Activated CD4-positive, alpha-beta T cell treated with anti-CD3 and anti-CD28 coated beads, Interleukin-2, amount 10 ng/mL, durations not matched to agents 24 days and 14 days (primary cell): ENCODE measurements at regions not wholly inside any gene's neighbourhood (a gene's known extent, or its start where the extent isn't known, plus 50 kb on each side); places are given as distances from the start of the nearest gene placed in this dataset.

Experiments used
- DNase-seq: peaks from one replicate; pipeline ENCODE4 v3.0.0; 2022
- H3K27ac Mint-ChIP-seq: one replicate; pipeline ENCODE4 v1.8.0; 2022; ENCODE audit warnings: mild to moderate bottlenecking, mixed read lengths
- H3K27me3 Mint-ChIP-seq: one replicate; pipeline ENCODE4 v1.8.0; 2022; ENCODE audit warnings: mixed read lengths
- H3K36me3 Mint-ChIP-seq: one replicate; pipeline ENCODE4 v1.8.0; 2022; ENCODE audit warnings: low read depth, mild to moderate bottlenecking, mixed read lengths
- H3K4me1 Mint-ChIP-seq: one replicate; pipeline ENCODE4 v1.8.0; 2021; ENCODE audit warnings: mixed read lengths
- H3K4me3 Mint-ChIP-seq: one replicate; pipeline ENCODE4 v1.8.0; 2022; ENCODE audit warnings: mild to moderate bottlenecking, moderate library complexity, mixed read lengths
- H3K9me3 Mint-ChIP-seq: one replicate; pipeline ENCODE4 v1.8.0; 2021; ENCODE audit warnings: mixed read lengths
- intact Hi-C: fragments of 100-400 bp; cut with micrococcal nuclease; formaldehyde crosslinking; loops from one replicate; pipeline ENCODE4 v1.15.1; 2023

DNA sequence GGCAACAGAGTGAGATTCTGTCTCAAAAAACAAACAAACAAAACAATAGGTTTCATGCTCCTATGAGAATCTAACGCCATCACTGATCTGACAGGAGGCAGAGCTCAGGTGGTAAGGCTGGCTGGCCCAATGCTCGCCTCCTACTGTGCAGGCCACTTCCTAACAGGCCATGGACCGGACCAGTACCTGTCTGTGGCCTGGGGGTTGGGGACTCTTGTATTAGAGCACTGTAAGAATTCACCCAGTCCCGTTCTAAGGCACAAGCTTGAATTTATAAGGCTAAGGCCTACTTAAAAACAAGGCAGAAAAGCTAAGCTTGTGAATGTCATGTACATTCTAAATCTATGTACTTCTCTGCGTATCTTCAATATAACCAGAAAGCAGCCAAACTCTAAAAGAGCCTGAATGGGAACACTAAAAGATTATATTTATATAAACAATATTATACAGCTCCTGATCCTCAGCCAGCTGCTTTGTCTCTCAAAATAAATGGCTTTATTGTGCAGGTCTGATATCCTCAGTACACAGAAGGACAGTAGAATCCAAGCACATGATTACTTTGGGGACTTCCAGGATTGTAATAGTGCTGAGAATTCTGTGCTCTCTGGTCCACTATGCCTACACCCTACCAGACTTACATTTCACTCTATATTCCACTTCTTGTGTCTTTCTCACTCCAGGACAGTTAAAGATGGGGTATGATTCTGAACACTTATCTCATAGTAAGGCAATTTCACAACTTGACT lies 64.5 kb upstream of the DST start:
- no peaks in the 10 kb centered on the region for H3K36me3 Mint-ChIP-seq
- H3K27ac Mint-ChIP-seq: no peak overlapping the region
- no peak overlapping the region for H3K4me3 Mint-ChIP-seq
- H3K4me1 Mint-ChIP-seq: no peaks in the 10 kb centered on the region
- H3K9me3 Mint-ChIP-seq: no peaks in the 10 kb centered on the region
- intact Hi-C loops: loop anchor here (10.0 kb wide), 1 partner anchor 608 kb away; the partner anchor contains the start of gene PRIM2
- H3K27me3 Mint-ChIP-seq: peaks cover 10% of the 10 kb centered on the region
- DNase-seq: peak; percentile 15

DNA sequence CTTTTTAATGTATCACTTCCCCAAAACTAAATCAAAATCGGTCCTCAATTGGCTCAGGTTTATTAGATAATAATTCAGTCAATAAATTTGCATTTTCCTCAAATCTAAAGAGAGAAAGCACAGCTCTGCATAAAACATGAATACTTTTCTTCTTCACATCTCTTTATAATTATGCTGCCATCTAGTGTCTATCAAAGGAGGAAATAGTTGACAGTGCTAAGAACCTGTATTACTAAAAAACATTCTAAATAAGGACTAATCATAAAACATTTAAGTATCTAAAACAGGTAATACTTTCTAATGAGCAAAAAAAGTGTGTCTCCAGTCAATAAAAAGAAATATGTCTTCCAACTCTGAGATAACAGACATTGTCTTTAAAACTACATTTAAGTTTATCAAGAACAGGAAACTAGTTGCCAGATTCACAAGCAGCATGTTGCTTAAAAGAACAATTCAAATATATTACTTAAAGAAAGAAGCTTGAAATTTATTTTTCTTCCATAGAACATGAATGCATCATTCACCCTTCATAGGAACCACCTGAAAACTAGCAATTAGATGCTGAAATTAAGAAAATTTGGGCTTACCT lies 56.5 kb upstream of the DST start:
- intact Hi-C loops: loop anchor here (1.0 to 5.0 kb wide), 2 partner anchors 62 to 342 kb away; no protein-coding TSS in a partner anchor
- no peaks in the 10 kb centered on the region for H3K4me1 Mint-ChIP-seq
- H3K4me3 Mint-ChIP-seq: no peak overlapping the region
- DNase-seq: no peak
- H3K27me3 Mint-ChIP-seq: peaks cover 6% of the 10 kb centered on the region
- no peak overlapping the region for H3K27ac Mint-ChIP-seq
- no peaks in the 10 kb centered on the region for H3K9me3 Mint-ChIP-seq
- H3K36me3 Mint-ChIP-seq: no peaks in the 10 kb centered on the region

GRCh38 chr6:56695702-56696101 lies 53.0 kb upstream of the DST start:
- Mint-ChIP-seq H3K27ac (no peak overlapping the region), H3K4me1 (no peaks in the 10 kb centered on the region), H3K9me3 (no peaks in the 10 kb centered on the region), H3K4me3 (no peak overlapping the region), H3K36me3 (no peaks in the 10 kb centered on the region), H3K27me3 (peaks cover 6% of the 10 kb centered on the region)
- intact Hi-C loops: loop anchor here (5.0 kb wide), 1 partner anchor 338 kb away; no protein-coding TSS in a partner anchor
- DNase-seq: no peak

DNA sequence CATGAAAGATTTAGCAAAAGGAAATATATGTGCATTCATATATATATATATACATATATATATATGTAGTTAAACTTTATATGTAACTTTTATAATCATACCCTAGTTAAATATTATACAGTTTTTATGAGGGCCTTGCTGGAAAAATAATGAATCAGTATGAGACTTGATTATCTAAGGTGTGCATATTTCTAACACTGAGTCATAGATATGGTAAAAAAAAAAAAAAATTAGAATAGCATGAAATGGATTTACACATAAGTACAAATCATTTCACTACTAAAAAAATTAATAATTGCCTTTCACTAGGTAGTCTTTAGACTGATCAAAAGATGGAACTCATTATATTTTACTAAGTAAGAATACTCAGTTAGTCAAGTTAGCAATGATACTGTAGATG lies 51.3 kb upstream of the DST start:
- Mint-ChIP-seq H3K36me3 (no peaks in the 10 kb centered on the region), H3K27me3 (peaks cover 9% of the 10 kb centered on the region), H3K9me3 (no peaks in the 10 kb centered on the region), H3K4me1 (no peaks in the 10 kb centered on the region), H3K4me3 (no peak overlapping the region), H3K27ac (no peak overlapping the region)
- intact Hi-C loops: no loop called here
- no peak for DNase-seq

DNA sequence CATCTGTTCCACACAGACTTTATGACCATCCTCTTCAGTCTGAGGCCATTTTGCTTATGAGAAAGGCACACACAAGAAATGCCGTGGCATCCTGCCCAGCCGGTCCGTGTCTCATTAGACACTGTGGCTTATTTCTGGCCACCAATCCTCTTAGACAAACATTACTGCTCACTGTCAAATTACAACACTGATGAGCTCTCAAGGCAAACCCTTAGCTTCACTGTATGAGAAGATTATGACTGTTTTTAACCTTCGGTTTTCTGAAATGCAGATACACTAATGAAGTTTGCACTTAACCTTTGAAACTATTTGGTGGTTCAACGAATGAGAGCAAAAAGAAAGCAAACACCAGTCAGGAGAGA lies 50.5 kb upstream of the DST start:
- peak; percentile 34 for DNase-seq
- H3K27me3 Mint-ChIP-seq: peaks cover 11% of the 10 kb centered on the region
- no peaks in the 10 kb centered on the region for H3K9me3 Mint-ChIP-seq
- H3K27ac Mint-ChIP-seq: no peak overlapping the region
- H3K4me1 Mint-ChIP-seq: no peaks in the 10 kb centered on the region
- H3K4me3 Mint-ChIP-seq: no peak overlapping the region
- H3K36me3 Mint-ChIP-seq: no peaks in the 10 kb centered on the region
- intact Hi-C loops: no loop called here

DNA sequence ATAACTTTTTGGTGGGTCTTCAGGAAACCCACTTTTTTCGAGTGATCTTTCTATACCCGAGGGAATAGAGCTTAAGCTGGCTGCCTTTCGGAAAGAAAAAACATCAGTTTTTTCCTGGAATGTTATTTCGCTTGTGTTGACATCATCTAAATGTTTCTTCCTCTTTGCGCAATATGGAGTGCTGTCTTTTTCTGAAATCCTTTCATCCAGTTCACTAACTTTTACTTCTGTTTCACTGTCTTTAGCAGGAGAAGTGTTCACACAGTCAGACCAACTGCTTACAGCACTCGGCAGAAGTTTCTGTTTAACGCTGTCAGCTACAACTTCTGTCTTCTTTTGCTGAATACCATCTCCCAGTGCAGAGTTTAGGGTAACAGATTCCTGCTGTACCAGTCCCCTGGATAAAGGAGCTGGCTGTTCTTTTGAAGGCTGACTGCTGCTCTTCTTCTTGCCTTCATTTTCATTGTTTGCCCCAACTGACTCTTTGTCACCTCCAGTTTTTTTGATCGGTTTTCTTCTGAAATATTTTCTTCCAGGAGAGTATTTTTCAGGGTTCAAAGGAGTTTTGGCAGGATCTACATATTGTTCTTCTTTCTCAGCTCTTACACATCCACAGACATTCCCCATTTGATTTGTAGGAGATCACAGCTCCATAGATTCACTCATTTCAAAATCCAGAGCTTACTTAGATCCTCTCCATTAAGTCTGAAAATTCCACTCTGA lies 50.0 kb upstream of the DST start:
- Mint-ChIP-seq H3K27ac (no peak overlapping the region), H3K27me3 (peaks cover 11% of the 10 kb centered on the region), H3K4me1 (no peaks in the 10 kb centered on the region), H3K4me3 (no peak overlapping the region), H3K9me3 (no peaks in the 10 kb centered on the region), H3K36me3 (no peaks in the 10 kb centered on the region)
- intact Hi-C loops: no loop called here
- DNase-seq: peak; percentile 34
